Endothelial cell of umbilical vein (primary cell): ENCODE measurements at regions not wholly inside any gene's neighbourhood (a gene's known extent, or its start where the extent isn't known, plus 50 kb on each side); places are given as distances from the start of the nearest gene placed in this dataset.

Source experiments
- BruUV-seq: library from RNA; stranded (reverse); fragments of 400-500 nt; replicated peaks from 2 replicates; lab custom pipeline; 2021; lab: Mats Ljungman, UMichigan
- CTCF ChIA-PET: fragments of 300-600, 350-600 bp; sonication (Branson Sonifier 250); formaldehyde crosslinking; loops from one replicate; lab custom pipeline; 2021; ENCODE audit warnings: antibody characterized with exemption, inconsistent platforms; lab: Charles Lee
- POLR2A ChIA-PET: fragments of 300-600, 350-600 bp; sonication (Branson Sonifier 250); formaldehyde crosslinking; loops from one replicate; lab custom pipeline; 2021; ENCODE audit warnings: antibody characterized with exemption, inconsistent platforms; lab: Charles Lee
- DNase-seq: peaks from one replicate; pipeline ENCODE4 v3.0.0-alpha.2; 2011; ENCODE audit warnings: low read depth, low spot score
- FAIRE-seq: peaks from 2 replicates; lab custom pipeline; 2011; peaks lifted over from hg19 to GRCh38; lab: Jason Lieb, UNC
- H2AFZ ChIP-seq: 2 replicates; pipeline ENCODE4 v1.6.0; 2012; ENCODE audit warnings: low read depth, low read length, control low read depth, inconsistent platforms
- H3K27ac ChIP-seq: 2 replicates; pipeline ENCODE4 v1.5.1; 2011; ENCODE audit warnings: low read depth, mild to moderate bottlenecking, control low read depth, low read length, moderate library complexity; ENCODE audit not compliant: insufficient read depth
- H3K27me3 ChIP-seq, 2 experiments: 2 replicates each; pipeline versions ENCODE4 v1.6.0 to v1.6.1; 2011; ENCODE audit warnings: low read length in 2 of 2, mixed read lengths in 1 of 2; ENCODE audit not compliant: control insufficient read depth in 2 of 2, insufficient read depth in 2 of 2
- H3K36me3 ChIP-seq, 2 experiments: 2 replicates in 1 of 2; 3 replicates in 1 of 2; pipeline ENCODE4 v1.5.1; 2011; ENCODE audit warnings: low read length in 2 of 2, mild to moderate bottlenecking in 1 of 2, moderate library complexity in 1 of 2; ENCODE audit not compliant: control insufficient read depth in 2 of 2, insufficient read depth in 2 of 2; ENCODE audit errors: extremely low read depth in 1 of 2
- H3K4me1 ChIP-seq: 3 replicates; pipeline ENCODE4 v1.5.1; 2011; ENCODE audit warnings: mild to moderate bottlenecking, low read length; ENCODE audit not compliant: control insufficient read depth, insufficient read depth; ENCODE audit errors: extremely low read depth
- H3K4me2 ChIP-seq: 2 replicates; pipeline ENCODE4 v1.6.1; 2011; ENCODE audit warnings: low read length, control low read depth, mixed read lengths; ENCODE audit not compliant: insufficient read depth
- H3K4me3 ChIP-seq, 3 experiments: fragments of 200-600 bp in 1 of 3; sonication (generic), shearing (Covaris generic) in 1 of 3; replicated peaks in 1 of 3; 2 replicates each; pipeline ENCODE4 v1.5.1; 2011 to 2016; ENCODE audit warnings: control low read depth in 3 of 3, low read length in 3 of 3, mild to moderate bottlenecking in 2 of 3, inconsistent platforms in 1 of 3, low read depth in 1 of 3, moderate library complexity in 1 of 3; ENCODE audit not compliant: insufficient read depth in 1 of 3
- H3K79me2 ChIP-seq: 2 replicates; pipeline ENCODE4 v1.6.0; 2012; ENCODE audit warnings: low read length, inconsistent platforms; ENCODE audit not compliant: control insufficient read depth, insufficient read depth
- H3K9ac ChIP-seq: replicated peaks from 2 replicates; pipeline ENCODE3; 2011; ENCODE audit warnings: low read length, control low read depth; ENCODE audit not compliant: insufficient read depth; ENCODE audit errors: extremely low read depth
- H3K9me1 ChIP-seq: replicated peaks from 3 replicates; pipeline ENCODE4 v1.6.0; 2011; ENCODE audit warnings: mild to moderate bottlenecking, low read length; ENCODE audit not compliant: control insufficient read depth, insufficient read depth; ENCODE audit errors: extremely low read depth
- H3K9me3 ChIP-seq: replicated peaks from 2 replicates; pipeline ENCODE4 v1.5.1; 2012; ENCODE audit warnings: low read length, inconsistent platforms; ENCODE audit not compliant: control insufficient read depth, insufficient read depth
- H4K20me1 ChIP-seq: replicated peaks from 2 replicates; pipeline ENCODE3; 2011; ENCODE audit warnings: mild to moderate bottlenecking, low read length; ENCODE audit not compliant: control insufficient read depth, insufficient read depth; ENCODE audit errors: extremely low read depth
- EZH2 ChIP-seq: IDR thresholded peaks from 2 replicates; pipeline ENCODE4 v1.6.1; 2012; ENCODE audit warnings: borderline replicate concordance, low read depth, mild to moderate bottlenecking, moderate library complexity, low read length, inconsistent platforms; ENCODE audit not compliant: severe bottlenecking
- FOS ChIP-seq: IDR thresholded peaks from 2 replicates; pipeline ENCODE4 v1.6.1; 2011; ENCODE audit warnings: mild to moderate bottlenecking, low read length, moderate library complexity, borderline replicate concordance; ENCODE audit not compliant: insufficient read depth
- GATA2 ChIP-seq: IDR thresholded peaks from 2 replicates; pipeline ENCODE4 v1.7.0; 2011; ENCODE audit warnings: low read depth, mild to moderate bottlenecking, moderate library complexity, mixed read lengths, low read length; ENCODE audit not compliant: insufficient read length, insufficient read depth
- JUN ChIP-seq: IDR thresholded peaks from 2 replicates; pipeline ENCODE4 v1.6.1; 2011; ENCODE audit warnings: borderline replicate concordance, low read depth; ENCODE audit not compliant: insufficient read length, insufficient read depth
- MYC ChIP-seq: IDR thresholded peaks from one replicate; pipeline ENCODE4 v1.6.1; 2011; ENCODE audit warnings: mild to moderate bottlenecking, low read depth, low read length
- POLR2A ChIP-seq: IDR thresholded peaks from 2 replicates; pipeline ENCODE4 v1.6.1; 2012; ENCODE audit warnings: low read depth, mild to moderate bottlenecking, control low read depth, low read length
- POLR2AphosphoS5 ChIP-seq: IDR thresholded peaks from 2 replicates; pipeline ENCODE4 v1.6.1; 2012; ENCODE audit warnings: low read depth, mild to moderate bottlenecking, control low read depth, low read length, moderate library complexity; ENCODE audit not compliant: insufficient read depth
- dilution Hi-C: fragments of 300-500 bp; cut with MboI; formaldehyde crosslinking; loops from one replicate; pipeline ENCODE4 v1.15.0; 2019; ENCODE audit warnings: low sequenced_read_pairs; ENCODE audit not compliant: extremely low pct_ligation_motif_present
- intact Hi-C: fragments of 100-400 bp; cut with micrococcal nuclease; formaldehyde crosslinking; loops from one replicate; pipeline ENCODE4 v1.10.0; 2022
- TF ChIP-seq, protein P1 (sequence below), 2 donors: IDR thresholded peaks; 1 replicate in 1 of 2; 2 replicates in 1 of 2; pipeline ENCODE4 v1.5.1; 2011; ENCODE audit warnings: low read length in 2 of 2, mild to moderate bottlenecking in 2 of 2, moderate library complexity in 2 of 2, control low read depth in 1 of 2, inconsistent platforms in 1 of 2, low read depth in 1 of 2; ENCODE audit not compliant: insufficient read depth in 1 of 2; ENCODE audit errors: extremely low read depth in 1 of 2
- TF ChIP-seq, protein P2 (sequence below): IDR thresholded peaks from 2 replicates; pipeline ENCODE4 v1.6.1; 2011; ENCODE audit not compliant: insufficient read depth, insufficient read length

DNA sequence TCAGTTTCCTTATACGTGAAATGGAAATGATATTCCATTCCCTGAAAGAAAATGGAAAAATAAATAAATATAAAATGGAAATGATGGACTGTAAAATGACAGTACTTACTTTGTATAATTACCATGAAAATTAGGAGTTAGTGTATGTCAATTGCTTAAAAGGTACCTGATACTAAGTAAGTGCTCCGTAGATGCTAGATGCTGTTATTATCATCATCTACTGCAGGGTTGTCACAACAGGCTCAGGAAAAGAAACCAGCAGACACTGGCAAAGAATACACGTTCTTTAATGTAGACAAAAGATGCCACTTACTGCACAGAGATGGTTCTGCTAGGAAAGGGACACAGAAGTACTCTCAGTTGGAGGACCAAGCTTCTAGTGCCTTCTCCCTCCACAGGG, 64.0 kb upstream of the KCNN2 start:
- peaks cover 5 to 13% of the 10 kb centered on the region in 2 experiments for H3K27me3 ChIP-seq
- TF ChIP-seq MYC (no peak), JUN (no peak), POLR2AphosphoS5 (no peak), POLR2A (no peak), EZH2 (no peak), FOS (no peak), GATA2 (no peak)
- TF ChIP-seq, protein P1, sequence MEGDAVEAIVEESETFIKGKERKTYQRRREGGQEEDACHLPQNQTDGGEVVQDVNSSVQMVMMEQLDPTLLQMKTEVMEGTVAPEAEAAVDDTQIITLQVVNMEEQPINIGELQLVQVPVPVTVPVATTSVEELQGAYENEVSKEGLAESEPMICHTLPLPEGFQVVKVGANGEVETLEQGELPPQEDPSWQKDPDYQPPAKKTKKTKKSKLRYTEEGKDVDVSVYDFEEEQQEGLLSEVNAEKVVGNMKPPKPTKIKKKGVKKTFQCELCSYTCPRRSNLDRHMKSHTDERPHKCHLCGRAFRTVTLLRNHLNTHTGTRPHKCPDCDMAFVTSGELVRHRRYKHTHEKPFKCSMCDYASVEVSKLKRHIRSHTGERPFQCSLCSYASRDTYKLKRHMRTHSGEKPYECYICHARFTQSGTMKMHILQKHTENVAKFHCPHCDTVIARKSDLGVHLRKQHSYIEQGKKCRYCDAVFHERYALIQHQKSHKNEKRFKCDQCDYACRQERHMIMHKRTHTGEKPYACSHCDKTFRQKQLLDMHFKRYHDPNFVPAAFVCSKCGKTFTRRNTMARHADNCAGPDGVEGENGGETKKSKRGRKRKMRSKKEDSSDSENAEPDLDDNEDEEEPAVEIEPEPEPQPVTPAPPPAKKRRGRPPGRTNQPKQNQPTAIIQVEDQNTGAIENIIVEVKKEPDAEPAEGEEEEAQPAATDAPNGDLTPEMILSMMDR (IDR thresholded peaks at IDR 0.05; ENCODE audit: extremely low read depth in 1 of 2, insufficient read depth in 1 of 2, low read depth in 1 of 2, low read length in 2 of 2) = no peak
- TF ChIP-seq, protein P2, sequence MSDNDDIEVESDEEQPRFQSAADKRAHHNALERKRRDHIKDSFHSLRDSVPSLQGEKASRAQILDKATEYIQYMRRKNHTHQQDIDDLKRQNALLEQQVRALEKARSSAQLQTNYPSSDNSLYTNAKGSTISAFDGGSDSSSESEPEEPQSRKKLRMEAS = no peak
- ChIA-PET POLR2A (no interaction called here), CTCF (no interaction called here)
- H4K20me1 ChIP-seq = no peaks in the 10 kb centered on the region
- H3K4me3 ChIP-seq = no peak overlapping the region
- no peaks in the 10 kb centered on the region for H3K9me3 ChIP-seq
- DNase-seq (no peak), FAIRE-seq (no peak)
- intact Hi-C loops = no loop called here
- BruUV-seq = no TSS peak
- H3K36me3 ChIP-seq = no peaks in the 10 kb centered on the region
- no peak overlapping the region for H3K27ac ChIP-seq
- no peak overlapping the region for H3K4me2 ChIP-seq
- dilution Hi-C loops = no loop called here
- no peaks in the 10 kb centered on the region for H3K9me1 ChIP-seq
- H3K79me2 ChIP-seq = no peaks in the 10 kb centered on the region
- no peak overlapping the region for H3K9ac ChIP-seq
- H3K4me1 ChIP-seq = no peaks in the 10 kb centered on the region
- H2AFZ ChIP-seq = no peak overlapping the region
